GM12878 (cell line): ENCODE measurements at regions not wholly inside any gene's neighbourhood (a gene's known extent, or its start where the extent isn't known, plus 50 kb on each side); places are given as distances from the start of the nearest gene placed in this dataset.

ENCODE experiments used
- ATAC-seq: fragments of 200-7000 bp; cut with Tn5 transposase; 3 replicates; pipeline ENCODE4 v1.9.1; 2020; ENCODE audit warnings: mild to moderate bottlenecking, moderate library complexity
- BruUV-seq: library from RNA; stranded (reverse); fragments of 400-500 nt; replicated peaks from 2 replicates; lab custom pipeline; 2021; lab: Mats Ljungman, UMichigan
- CTCF ChIA-PET: fragments of 300-600 bp; sonication (Branson Sonifier 250); formaldehyde crosslinking; extraction: SDS; loops from one replicate; lab custom pipeline; 2021; ENCODE audit warnings: inconsistent platforms; lab: Yijun Ruan, JAX
- POLR2A ChIA-PET: fragments of 350-600 bp; formaldehyde crosslinking; extraction: SDS; loops from one replicate; lab custom pipeline; 2021; ENCODE audit warnings: inconsistent platforms; lab: Charles Lee
- RAD21 ChIA-PET: fragments of 300-600 bp; sonication (Branson Sonifier 250); formaldehyde crosslinking; loops from one replicate; lab custom pipeline; 2023; ENCODE audit warnings: antibody characterized with exemption; ENCODE audit not compliant: unreplicated experiment; lab: Charles Lee
- SMC1A ChIA-PET: fragments of 300-600 bp; sonication (Branson Sonifier 250); formaldehyde crosslinking; loops from one replicate; lab custom pipeline; 2023; ENCODE audit not compliant: unreplicated experiment, uncharacterized antibody; lab: Charles Lee
- DNase-seq: peaks from one replicate; pipeline ENCODE4 v3.0.0-alpha.2; 2011; ENCODE audit warnings: low read depth, low spot score
- FAIRE-seq: peaks from 3 replicates; lab custom pipeline; 2011; peaks lifted over from hg19 to GRCh38; lab: Jason Lieb, UNC
- H2AFZ ChIP-seq: 2 replicates; pipeline ENCODE4 v1.6.0; 2011; ENCODE audit warnings: low read depth, low read length, control low read depth; ENCODE audit not compliant: control insufficient read depth
- H3K27ac ChIP-seq: 2 replicates; pipeline ENCODE4 v1.5.1; 2011; ENCODE audit warnings: control low read depth; ENCODE audit not compliant: control insufficient read depth, insufficient read depth
- H3K27me3 ChIP-seq, 2 experiments: replicated peaks in 1 of 2; 2 replicates each; pipeline versions ENCODE4 v1.6.0 to v1.6.1; 2011; ENCODE audit warnings: low read length in 1 of 2; ENCODE audit not compliant: control insufficient read depth in 2 of 2, insufficient read depth in 2 of 2
- H3K36me3 ChIP-seq, 2 experiments: 2 replicates each; pipeline ENCODE4 v1.5.1; 2011; ENCODE audit warnings: low read length in 1 of 2; ENCODE audit not compliant: control insufficient read depth in 2 of 2, insufficient read depth in 2 of 2
- H3K4me1 ChIP-seq: 2 replicates; pipeline ENCODE4 v1.6.1; 2011; ENCODE audit warnings: mild to moderate bottlenecking, low read length, moderate library complexity, mixed read lengths; ENCODE audit not compliant: control insufficient read depth, insufficient read depth
- H3K4me2 ChIP-seq: 2 replicates; pipeline ENCODE4 v1.6.0; 2011; ENCODE audit warnings: control low read depth; ENCODE audit not compliant: control insufficient read depth, insufficient read depth
- H3K4me3 ChIP-seq: fragments of 200-600 bp; sonication (generic); 2 replicates; pipeline ENCODE4 v1.5.1; 2016
- H3K79me2 ChIP-seq: 2 replicates; pipeline ENCODE4 v1.6.0; 2011; ENCODE audit warnings: low read length; ENCODE audit not compliant: control insufficient read depth, insufficient read depth
- H3K9ac ChIP-seq: 2 replicates; pipeline ENCODE4 v1.8.0; 2011; ENCODE audit warnings: low read length, control low read depth, mixed read lengths; ENCODE audit not compliant: control insufficient read depth, insufficient read depth
- H3K9me3 ChIP-seq: replicated peaks from 3 replicates; pipeline ENCODE4 v1.5.1; 2011; ENCODE audit warnings: mild to moderate bottlenecking, low read length; ENCODE audit not compliant: control insufficient read depth, insufficient read depth
- H4K20me1 ChIP-seq: 2 replicates; pipeline ENCODE4 v1.6.0; 2011; ENCODE audit not compliant: control insufficient read depth, insufficient read depth
- ATF7 ChIP-seq: fragments of 450-650 bp; IDR thresholded peaks from 2 replicates; pipeline ENCODE4 v1.6.1; 2016; ENCODE audit warnings: low read depth, mild to moderate bottlenecking
- BACH1 ChIP-seq: fragments of 450-650 bp; IDR thresholded peaks from 2 replicates; pipeline ENCODE4 v1.6.1; 2017; ENCODE audit warnings: mild to moderate bottlenecking, borderline replicate concordance
- EED ChIP-seq: sonication (generic); IDR thresholded peaks from 2 replicates; pipeline ENCODE4 v1.6.1; 2016; ENCODE audit warnings: antibody characterized with exemption, low read depth
- ETV6 ChIP-seq, 2 experiments: fragments of 450-650 bp in 1 of 2; IDR thresholded peaks in 1 of 2; conservative IDR thresholded peaks in 1 of 2; 2 replicates each; pipeline ENCODE4 v1.6.1; 2014; ENCODE audit warnings: antibody characterized with exemption in 1 of 2, borderline replicate concordance in 1 of 2, low read depth in 1 of 2, mild to moderate bottlenecking in 1 of 2, moderate library complexity in 1 of 2
- FOS ChIP-seq: IDR thresholded peaks from 3 replicates; pipeline ENCODE4 v1.6.1; 2011; ENCODE audit warnings: borderline replicate concordance; ENCODE audit not compliant: insufficient read length; ENCODE audit errors: extremely low read depth
- HDAC2 ChIP-seq: fragments of 200-600 bp; sonication (generic); IDR thresholded peaks from 2 replicates; pipeline ENCODE4 v1.6.1; 2017
- IKZF1 ChIP-seq: fragments of 450-650 bp; conservative IDR thresholded peaks from 2 replicates; pipeline ENCODE4 v1.6.1; 2017; ENCODE audit warnings: antibody characterized with exemption, mild to moderate bottlenecking
- KAT2A ChIP-seq: conservative IDR thresholded peaks from 2 replicates; pipeline ENCODE4 v1.6.1; 2011; ENCODE audit warnings: low read depth, low read length; ENCODE audit not compliant: control insufficient read depth
- NBN ChIP-seq: fragments of 450-650 bp; IDR thresholded peaks from 2 replicates; pipeline ENCODE4 v1.6.1; 2016
- PAX5 ChIP-seq: IDR thresholded peaks from 2 replicates; pipeline ENCODE4 v1.6.1; 2011; ENCODE audit warnings: low read depth, low read length, borderline replicate concordance
- PAX8 ChIP-seq: fragments of 450-650 bp; IDR thresholded peaks from 2 replicates; pipeline ENCODE4 v1.6.1; 2017; ENCODE audit warnings: mild to moderate bottlenecking, moderate library complexity
- RELA ChIP-seq: fragments of 450-650 bp; IDR thresholded peaks from 2 replicates; pipeline ENCODE4 v1.8.0; 2014; ENCODE audit warnings: borderline replicate concordance; ENCODE audit not compliant: partially characterized antibody
- SP1 ChIP-seq: IDR thresholded peaks from one replicate; pipeline ENCODE4 v1.6.1; 2011; ENCODE audit warnings: low read depth, low read length
- STAT1 ChIP-seq: fragments of 450-650 bp; conservative IDR thresholded peaks from 2 replicates; pipeline ENCODE4 v1.6.1; 2014; ENCODE audit warnings: antibody characterized with exemption, mild to moderate bottlenecking
- ZNF217 ChIP-seq: fragments of 450-650 bp; IDR thresholded peaks from 2 replicates; pipeline ENCODE4 v1.6.1; 2017; ENCODE audit warnings: antibody characterized with exemption, mild to moderate bottlenecking
- ZSCAN29 ChIP-seq: fragments of 450-650 bp; IDR thresholded peaks from 2 replicates; pipeline ENCODE4 v1.6.1; 2017; ENCODE audit warnings: mild to moderate bottlenecking, moderate library complexity
- WGBS: methylation state at CpG from one replicate; pipeline ENCODE4 v1.1.6; 2016; ENCODE audit warnings: low lambda C conversion rate; ENCODE audit not compliant: insufficient replicate concordance, insufficient coverage; ENCODE audit errors: missing lambda C conversion rate; 5-methylcytosine and 5-hydroxymethylcytosine counted together
- in situ Hi-C: fragments of 300-500 bp; cut with MboI; formaldehyde crosslinking; loops from 9 replicates; pipeline ENCODE4 v1.14.3; 2018; ENCODE audit warnings: mixed read lengths
- intact Hi-C: fragments of 100-400 bp; cut with micrococcal nuclease; formaldehyde crosslinking; loops from one replicate; pipeline ENCODE4 v1.14.2; 2022; ENCODE audit not compliant: unreplicated experiment
- TF ChIP-seq, protein P1 (sequence below), 3 experiments: IDR thresholded peaks in 2 of 3; conservative IDR thresholded peaks in 1 of 3; 2 replicates each; pipeline ENCODE4 v1.5.1; 2011; ENCODE audit warnings: low read depth in 3 of 3, low read length in 3 of 3, mild to moderate bottlenecking in 3 of 3, control low read depth in 2 of 3, moderate library complexity in 2 of 3, inconsistent platforms in 1 of 3, mixed read lengths in 1 of 3; ENCODE audit not compliant: control insufficient read depth in 2 of 3, insufficient read depth in 1 of 3; ENCODE audit errors: extremely low read depth in 1 of 3
- TF ChIP-seq, protein P2 (sequence below): fragments of 450-650 bp; conservative IDR thresholded peaks from 2 replicates; pipeline ENCODE4 v1.6.1; 2017; ENCODE audit warnings: mild to moderate bottlenecking, moderate library complexity

DNA sequence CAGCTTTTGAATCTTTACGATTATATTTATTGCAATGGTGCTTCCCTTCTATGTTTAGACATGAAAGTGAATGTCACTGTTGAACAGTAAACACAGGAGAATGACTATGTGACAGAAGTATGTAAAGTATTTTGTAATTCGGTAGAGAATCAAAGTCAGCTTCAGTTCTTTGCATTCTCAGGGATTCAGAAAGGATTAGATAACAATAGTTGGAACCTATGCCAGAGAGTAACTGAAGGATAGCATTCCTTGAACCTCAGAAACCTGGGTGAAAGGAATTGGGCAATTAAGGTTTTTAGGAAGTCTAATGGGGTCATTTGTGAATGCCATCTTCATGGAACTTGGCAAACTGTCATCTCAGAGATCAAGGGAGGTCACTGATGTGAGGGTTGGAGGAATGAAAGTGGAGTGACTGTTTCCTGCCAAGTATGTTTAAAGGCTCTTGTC is 305.3 kb upstream of the DDHD1 start:
- Histone ChIP-seq H3K4me3 (no peak overlapping the region), H3K4me2 (no peak overlapping the region), H3K27ac (no peak overlapping the region), H2AFZ (no peak overlapping the region), H3K36me3 (no peaks in the 10 kb centered on the region), H3K9me3 (no peaks in the 10 kb centered on the region), H3K9ac (no peak overlapping the region), H3K4me1 (no peaks in the 10 kb centered on the region), H3K79me2 (no peaks in the 10 kb centered on the region), H3K27me3 (peaks cover 0 to 4% of the 10 kb centered on the region in 2 experiments; a peak in 2 of 4 replicates), H4K20me1 (no peaks in the 10 kb centered on the region)
- intact Hi-C loops (no loop called here), in situ Hi-C loops (no loop called here)
- FAIRE-seq (no peak), DNase-seq (no peak), ATAC-seq (no peak)
- ChIA-PET RAD21 (no interaction called here), CTCF (interaction anchor here (0.6 kb wide), 1 partner anchor 1002 kb away, joined by 3 read pairs; no protein-coding TSS in a partner anchor), SMC1A (interaction anchor here (0.7 to 0.8 kb wide), 2 partner anchors 258 to 917 kb away, joined by 3 read pairs; no protein-coding TSS in a partner anchor), POLR2A (no interaction called here)
- 12% methylated on average over 2 of the region's 2 CpGs for WGBS
- no TSS peak for BruUV-seq
- TF ChIP-seq HDAC2 (no peak), ETV6 (conservative IDR thresholded peaks at IDR 0.05 in 1 of 2, IDR thresholded peaks at IDR 0.05 in 1 of 2; ENCODE audit: borderline replicate concordance in 1 of 2, low read depth in 1 of 2) (no peak), SP1 (no peak), IKZF1 (no peak), STAT1 (no peak), ZNF217 (no peak), ATF7 (no peak), PAX5 (no peak), NBN (no peak), PAX8 (no peak), EED (no peak), KAT2A (no peak), BACH1 (no peak), RELA (no peak), ZSCAN29 (no peak), FOS (no peak)
- TF ChIP-seq, protein P1, sequence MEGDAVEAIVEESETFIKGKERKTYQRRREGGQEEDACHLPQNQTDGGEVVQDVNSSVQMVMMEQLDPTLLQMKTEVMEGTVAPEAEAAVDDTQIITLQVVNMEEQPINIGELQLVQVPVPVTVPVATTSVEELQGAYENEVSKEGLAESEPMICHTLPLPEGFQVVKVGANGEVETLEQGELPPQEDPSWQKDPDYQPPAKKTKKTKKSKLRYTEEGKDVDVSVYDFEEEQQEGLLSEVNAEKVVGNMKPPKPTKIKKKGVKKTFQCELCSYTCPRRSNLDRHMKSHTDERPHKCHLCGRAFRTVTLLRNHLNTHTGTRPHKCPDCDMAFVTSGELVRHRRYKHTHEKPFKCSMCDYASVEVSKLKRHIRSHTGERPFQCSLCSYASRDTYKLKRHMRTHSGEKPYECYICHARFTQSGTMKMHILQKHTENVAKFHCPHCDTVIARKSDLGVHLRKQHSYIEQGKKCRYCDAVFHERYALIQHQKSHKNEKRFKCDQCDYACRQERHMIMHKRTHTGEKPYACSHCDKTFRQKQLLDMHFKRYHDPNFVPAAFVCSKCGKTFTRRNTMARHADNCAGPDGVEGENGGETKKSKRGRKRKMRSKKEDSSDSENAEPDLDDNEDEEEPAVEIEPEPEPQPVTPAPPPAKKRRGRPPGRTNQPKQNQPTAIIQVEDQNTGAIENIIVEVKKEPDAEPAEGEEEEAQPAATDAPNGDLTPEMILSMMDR (IDR thresholded peaks at IDR 0.05 in 2 of 3, conservative IDR thresholded peaks at IDR 0.05 in 1 of 3; ENCODE audit: control insufficient read depth in 2 of 3, extremely low read depth in 1 of 3, insufficient read depth in 1 of 3, low read depth in 3 of 3, low read length in 3 of 3) = no peak
- TF ChIP-seq, protein P2, sequence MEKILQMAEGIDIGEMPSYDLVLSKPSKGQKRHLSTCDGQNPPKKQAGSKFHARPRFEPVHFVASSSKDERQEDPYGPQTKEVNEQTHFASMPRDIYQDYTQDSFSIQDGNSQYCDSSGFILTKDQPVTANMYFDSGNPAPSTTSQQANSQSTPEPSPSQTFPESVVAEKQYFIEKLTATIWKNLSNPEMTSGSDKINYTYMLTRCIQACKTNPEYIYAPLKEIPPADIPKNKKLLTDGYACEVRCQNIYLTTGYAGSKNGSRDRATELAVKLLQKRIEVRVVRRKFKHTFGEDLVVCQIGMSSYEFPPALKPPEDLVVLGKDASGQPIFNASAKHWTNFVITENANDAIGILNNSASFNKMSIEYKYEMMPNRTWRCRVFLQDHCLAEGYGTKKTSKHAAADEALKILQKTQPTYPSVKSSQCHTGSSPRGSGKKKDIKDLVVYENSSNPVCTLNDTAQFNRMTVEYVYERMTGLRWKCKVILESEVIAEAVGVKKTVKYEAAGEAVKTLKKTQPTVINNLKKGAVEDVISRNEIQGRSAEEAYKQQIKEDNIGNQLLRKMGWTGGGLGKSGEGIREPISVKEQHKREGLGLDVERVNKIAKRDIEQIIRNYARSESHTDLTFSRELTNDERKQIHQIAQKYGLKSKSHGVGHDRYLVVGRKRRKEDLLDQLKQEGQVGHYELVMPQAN = no peak
